ENCODE measurements at regions not wholly inside any gene's neighbourhood (a gene's known extent, or its start where the extent isn't known, plus 50 kb on each side); places are given as distances from the start of the nearest gene placed in this dataset.

DNA sequence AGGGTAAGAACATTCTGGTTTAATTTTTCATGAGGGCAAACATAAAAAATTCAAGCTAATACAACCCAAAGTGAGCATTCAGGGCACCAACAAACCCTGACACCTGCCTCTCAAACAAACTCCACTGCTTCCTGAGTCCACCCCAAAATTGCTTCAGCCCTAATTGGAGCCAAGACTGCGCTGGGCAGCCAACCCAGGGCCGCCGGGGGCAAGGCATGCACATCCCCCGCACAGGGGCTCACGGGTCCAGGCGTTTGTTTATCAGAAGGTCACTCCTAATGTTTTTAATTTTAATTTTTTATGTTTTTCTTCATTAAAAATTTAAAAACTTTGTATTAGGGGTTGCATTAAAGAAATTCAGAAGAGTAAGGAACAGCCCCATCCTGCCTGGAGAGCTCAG is 459.1 kb upstream of the CDH4 start:
- no peak overlapping the region for H2BK15ac ChIP-seq (ENCODE audit: low read depth, low read length)

More for the DNA sequence above, 459.1 kb upstream of the CDH4 start:
- H3K14ac ChIP-seq (replicated peaks; ENCODE audit: low read depth, low read length) = no peak overlapping the region
- in situ Hi-C loops (cut with MboI; ENCODE audit: low sequenced_read_pairs) = no loop called here
- no peak overlapping the region for H2BK20ac ChIP-seq (ENCODE audit: low read depth, low read length)
- intact Hi-C loops (cut with micrococcal nuclease) = no loop called here
- H3K18ac ChIP-seq (ENCODE audit: low read depth, low read length) = no peak overlapping the region
- no peak for ATAC-seq (ENCODE audit: low read depth)
- H3K36me3 ChIP-seq (ENCODE audit: control insufficient read depth, insufficient read depth, low read length) = no peaks in the 10 kb centered on the region
- H3K4ac ChIP-seq (ENCODE audit: low read depth, low read length) = no peak overlapping the region
- H3K27ac ChIP-seq (ENCODE audit: insufficient read depth, low read length) = no peak overlapping the region
- peaks cover 27% of the 10 kb centered on the region for H3K9me3 ChIP-seq (ENCODE audit: control insufficient read depth, insufficient read depth, low read length)
- no peak overlapping the region for H4K8ac ChIP-seq (ENCODE audit: low read depth in 2 of 2, low read length in 2 of 2)
- H3K9ac ChIP-seq (ENCODE audit: low read depth, low read length) = no peak overlapping the region
- no CpG with 5 or more reads among the region's 6 CpGs for WGBS, 2 experiments (ENCODE audit: extremely low coverage in 2 of 2, insufficient read length in 1 of 2)
- no TSS peak for BruUV-seq (replicated peaks)
- H2AK9ac ChIP-seq (replicated peaks; ENCODE audit: low read depth, low read length, poor library complexity) = no peak overlapping the region
- DNase-seq = no peak
- dilution Hi-C loops (cut with HindIII; ENCODE audit: low sequenced_read_pairs, unreplicated experiment) = no loop called here
- H3K27me3 ChIP-seq (ENCODE audit: control insufficient read depth, insufficient read depth, low read length) = no peaks in the 10 kb centered on the region
- no peak overlapping the region for H2AFZ ChIP-seq (replicated peaks; ENCODE audit: low read length, poor library complexity)
- H3K9me1 ChIP-seq (ENCODE audit: insufficient read depth, low read length) = no peaks in the 10 kb centered on the region
- no peaks in the 10 kb centered on the region for H4K20me1 ChIP-seq (ENCODE audit: insufficient read depth, low read length)
- TF ChIP-seq, protein P1, sequence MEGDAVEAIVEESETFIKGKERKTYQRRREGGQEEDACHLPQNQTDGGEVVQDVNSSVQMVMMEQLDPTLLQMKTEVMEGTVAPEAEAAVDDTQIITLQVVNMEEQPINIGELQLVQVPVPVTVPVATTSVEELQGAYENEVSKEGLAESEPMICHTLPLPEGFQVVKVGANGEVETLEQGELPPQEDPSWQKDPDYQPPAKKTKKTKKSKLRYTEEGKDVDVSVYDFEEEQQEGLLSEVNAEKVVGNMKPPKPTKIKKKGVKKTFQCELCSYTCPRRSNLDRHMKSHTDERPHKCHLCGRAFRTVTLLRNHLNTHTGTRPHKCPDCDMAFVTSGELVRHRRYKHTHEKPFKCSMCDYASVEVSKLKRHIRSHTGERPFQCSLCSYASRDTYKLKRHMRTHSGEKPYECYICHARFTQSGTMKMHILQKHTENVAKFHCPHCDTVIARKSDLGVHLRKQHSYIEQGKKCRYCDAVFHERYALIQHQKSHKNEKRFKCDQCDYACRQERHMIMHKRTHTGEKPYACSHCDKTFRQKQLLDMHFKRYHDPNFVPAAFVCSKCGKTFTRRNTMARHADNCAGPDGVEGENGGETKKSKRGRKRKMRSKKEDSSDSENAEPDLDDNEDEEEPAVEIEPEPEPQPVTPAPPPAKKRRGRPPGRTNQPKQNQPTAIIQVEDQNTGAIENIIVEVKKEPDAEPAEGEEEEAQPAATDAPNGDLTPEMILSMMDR (conservative IDR thresholded peaks at IDR 0.05; ENCODE audit: low read depth, low read length) = no peak
- TF ChIP-seq RFX5 (IDR thresholded peaks at IDR 0.05; ENCODE audit: low read depth, low read length) = no peak
- TF ChIP-seq CHD1 (IDR thresholded peaks at IDR 0.05; ENCODE audit: low read depth, low read length) = no peak
- TF ChIP-seq, protein P2, sequence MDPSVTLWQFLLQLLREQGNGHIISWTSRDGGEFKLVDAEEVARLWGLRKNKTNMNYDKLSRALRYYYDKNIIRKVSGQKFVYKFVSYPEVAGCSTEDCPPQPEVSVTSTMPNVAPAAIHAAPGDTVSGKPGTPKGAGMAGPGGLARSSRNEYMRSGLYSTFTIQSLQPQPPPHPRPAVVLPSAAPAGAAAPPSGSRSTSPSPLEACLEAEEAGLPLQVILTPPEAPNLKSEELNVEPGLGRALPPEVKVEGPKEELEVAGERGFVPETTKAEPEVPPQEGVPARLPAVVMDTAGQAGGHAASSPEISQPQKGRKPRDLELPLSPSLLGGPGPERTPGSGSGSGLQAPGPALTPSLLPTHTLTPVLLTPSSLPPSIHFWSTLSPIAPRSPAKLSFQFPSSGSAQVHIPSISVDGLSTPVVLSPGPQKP (IDR thresholded peaks at IDR 0.05; ENCODE audit: borderline replicate concordance, low read depth, low read length) = no peak
- no peak for TF ChIP-seq SMC3 (IDR thresholded peaks at IDR 0.05; ENCODE audit: low read depth, low read length)
- no peak for TF ChIP-seq FOS (IDR thresholded peaks at IDR 0.05; ENCODE audit: low read depth, low read length)
- no peak for TF ChIP-seq BHLHE40 (IDR thresholded peaks at IDR 0.05; ENCODE audit: low read depth, low read length)
- TF ChIP-seq MAFK (IDR thresholded peaks at IDR 0.05; ENCODE audit: low read depth, low read length) = no peak
- TF ChIP-seq, protein P3, sequence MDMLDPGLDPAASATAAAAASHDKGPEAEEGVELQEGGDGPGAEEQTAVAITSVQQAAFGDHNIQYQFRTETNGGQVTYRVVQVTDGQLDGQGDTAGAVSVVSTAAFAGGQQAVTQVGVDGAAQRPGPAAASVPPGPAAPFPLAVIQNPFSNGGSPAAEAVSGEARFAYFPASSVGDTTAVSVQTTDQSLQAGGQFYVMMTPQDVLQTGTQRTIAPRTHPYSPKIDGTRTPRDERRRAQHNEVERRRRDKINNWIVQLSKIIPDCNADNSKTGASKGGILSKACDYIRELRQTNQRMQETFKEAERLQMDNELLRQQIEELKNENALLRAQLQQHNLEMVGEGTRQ (IDR thresholded peaks at IDR 0.05; ENCODE audit: low read depth, low read length) = no peak
- H3K23ac ChIP-seq (ENCODE audit: low read depth, low read length) = no peak overlapping the region
- H4K91ac ChIP-seq (ENCODE audit: insufficient read depth, low read depth, low read length) = no peak overlapping the region
- ChIA-PET CTCF (no interaction called here), POLR2A (ENCODE audit: unreplicated experiment) (no interaction called here)
- no peak overlapping the region for H2BK5ac ChIP-seq (ENCODE audit: low read depth, low read length, poor library complexity, severe bottlenecking)
- H2BK120ac ChIP-seq (ENCODE audit: low read depth, low read length) = no peak overlapping the region
- H3K56ac ChIP-seq (ENCODE audit: extremely low read depth, insufficient read depth, low read length) = no peak overlapping the region
- H3K4me1 ChIP-seq (ENCODE audit: control insufficient read depth, insufficient read depth, low read length) = no peaks in the 10 kb centered on the region
- H2AK5ac ChIP-seq (ENCODE audit: low read depth, low read length) = no peak overlapping the region
- H3K4me3 ChIP-seq (ENCODE audit: insufficient read depth, low read depth, low read length) = no peak overlapping the region
- no peak overlapping the region for H4K5ac ChIP-seq (ENCODE audit: low read depth, low read length)
- no peaks in the 10 kb centered on the region for H3K79me1 ChIP-seq (ENCODE audit: low read depth in 1 of 2, low read length in 2 of 2)
- no peak overlapping the region for H3K4me2 ChIP-seq (ENCODE audit: low read depth, low read length)
